GM19328 (cell line): ENCODE measurements at regions not wholly inside any gene's neighbourhood (a gene's known extent, or its start where the extent isn't known, plus 50 kb on each side); places are given as distances from the start of the nearest gene placed in this dataset.

Source experiments
- ATAC-seq: cut with Tn5 transposase; IDR thresholded peaks from one replicate; pipeline ENCODE4 v1.9.1; 2021; ENCODE audit warnings: mild to moderate bottlenecking, moderate library complexity; ENCODE audit not compliant: unreplicated experiment

DNA sequence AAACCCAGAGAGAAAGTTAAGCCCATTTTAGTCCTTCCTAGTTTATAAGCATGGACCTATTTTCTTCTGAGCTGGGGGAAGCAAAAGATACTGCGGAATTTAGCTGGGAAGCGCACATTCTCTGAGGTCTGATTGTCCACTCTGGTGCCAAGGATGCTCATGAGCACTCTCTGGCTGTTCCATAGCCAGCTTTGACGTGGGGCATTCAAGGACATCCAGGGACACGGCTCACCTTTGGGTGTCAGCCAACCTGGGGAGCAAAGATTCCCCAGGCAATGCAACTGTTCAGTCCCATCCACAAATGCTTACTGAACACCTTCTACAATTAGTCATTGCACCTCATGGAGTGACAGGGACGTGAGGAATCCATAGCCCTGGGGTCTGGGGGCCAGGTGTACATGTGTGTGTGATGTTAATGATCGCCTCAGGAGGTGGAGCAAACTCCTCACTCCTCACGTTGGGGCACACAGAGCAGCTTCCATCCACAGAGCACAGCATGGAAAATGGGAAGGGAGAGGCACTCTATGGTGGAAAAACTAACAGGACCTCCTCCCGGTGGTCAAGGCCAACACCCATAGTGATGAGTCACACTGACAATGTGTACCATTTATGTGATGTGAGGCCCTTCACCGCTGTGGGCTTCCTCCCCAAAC lies 67.5 kb upstream of the IGFBP3 start:
- no peak for ATAC-seq

DNA sequence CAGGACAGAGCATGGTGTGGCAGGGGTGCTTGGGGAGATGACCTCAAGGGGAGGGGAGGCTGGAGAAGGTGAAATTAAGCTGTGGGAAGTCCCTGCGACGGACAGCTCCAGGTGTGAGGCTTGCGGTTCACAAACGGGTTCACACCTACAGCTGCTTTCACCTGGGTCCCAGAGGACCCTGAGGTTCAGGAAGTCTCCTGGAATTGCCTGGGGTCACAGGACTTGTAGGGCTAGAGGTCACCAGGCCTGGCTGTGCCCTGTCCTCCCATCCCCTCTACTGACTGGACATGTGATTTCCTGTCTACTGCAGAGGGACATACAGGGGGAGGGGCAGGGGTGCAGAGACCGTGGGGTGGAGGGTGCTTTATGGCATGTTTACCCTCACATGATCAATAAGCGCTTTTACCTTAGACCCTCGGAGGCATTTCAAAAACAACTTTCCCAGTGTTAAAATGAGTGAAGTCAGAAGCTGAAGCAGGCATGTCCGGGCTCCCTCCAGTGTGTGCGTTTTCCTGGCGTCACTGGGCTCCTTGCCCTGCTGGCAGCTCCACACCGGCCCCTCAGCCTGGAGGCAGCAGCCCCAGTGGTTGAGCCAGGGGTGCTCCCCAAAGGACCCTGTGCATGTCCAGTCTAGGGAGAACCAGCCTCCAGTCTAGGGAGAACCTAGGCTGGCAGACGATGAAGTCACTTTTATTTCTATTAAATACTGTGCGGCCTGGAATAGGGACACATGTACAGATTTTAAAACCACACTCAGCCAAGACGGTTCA lies 66.6 kb upstream of the IGFBP3 start:
- no peak for ATAC-seq

DNA sequence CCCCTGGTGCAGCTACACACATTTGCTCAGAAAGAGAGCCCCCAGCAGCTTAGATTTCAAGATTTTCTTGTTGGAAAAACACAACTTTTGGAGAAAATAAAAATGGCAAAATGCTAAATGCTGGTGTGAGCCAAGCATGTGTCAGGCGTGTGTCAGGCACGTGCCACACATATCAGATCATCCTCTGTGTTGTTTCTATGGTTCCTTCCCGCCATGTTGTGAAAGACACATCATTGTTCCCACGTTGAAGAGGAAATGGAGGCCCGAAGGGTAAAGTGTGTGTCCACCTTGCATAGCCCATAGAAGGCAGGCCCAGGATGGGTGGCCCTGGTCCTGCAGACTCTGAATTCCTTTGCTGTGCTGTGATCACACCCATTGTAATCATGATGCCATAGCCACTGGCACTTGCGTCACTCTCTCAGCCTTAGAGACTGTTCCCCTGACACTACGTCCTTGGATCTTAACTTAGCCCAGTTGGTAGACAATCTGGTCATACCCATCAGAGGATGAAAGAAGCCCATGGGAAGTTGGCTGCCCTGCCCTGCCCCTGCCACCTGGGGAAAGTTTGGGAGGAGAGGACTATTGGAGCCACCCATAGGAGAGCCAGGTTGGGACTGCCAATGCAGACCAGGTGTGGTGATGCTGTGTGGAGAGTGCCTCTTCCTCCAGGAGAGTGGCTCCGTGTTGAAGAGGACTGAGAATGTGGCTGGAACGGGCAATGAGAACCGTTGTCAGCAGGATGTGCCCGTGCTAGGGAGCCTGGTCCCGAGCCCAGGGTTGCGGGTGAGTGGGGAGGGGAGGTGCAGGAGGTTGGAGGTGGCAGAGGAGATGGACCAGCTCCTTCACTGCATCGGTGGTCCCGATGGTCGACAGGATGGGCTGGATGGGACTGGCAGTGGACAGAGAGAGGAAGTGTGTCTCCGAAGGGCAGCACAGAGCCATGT lies 65.6 kb upstream of the IGFBP3 start:
- no peak for ATAC-seq

DNA sequence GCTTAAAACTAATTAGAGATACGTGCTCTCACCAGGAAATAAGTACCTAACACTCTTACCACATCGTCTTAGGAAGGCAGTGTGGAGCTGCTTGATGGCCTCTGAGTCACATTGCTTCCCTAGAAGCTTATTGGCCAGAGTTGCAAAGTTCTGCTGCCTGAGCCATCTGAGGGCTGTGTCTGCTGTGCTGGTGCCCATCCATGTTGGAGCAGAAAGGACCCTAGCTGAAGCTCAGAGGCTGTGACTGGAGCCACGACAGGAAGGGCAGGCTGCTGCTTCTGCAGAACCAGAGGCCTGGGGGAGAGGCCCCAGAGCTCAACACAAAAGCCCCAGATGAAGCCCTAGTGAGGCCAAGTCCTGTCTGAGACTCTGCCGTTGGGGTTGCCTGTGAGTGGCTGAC lies 64.8 kb upstream of the IGFBP3 start:
- ATAC-seq = no peak

DNA sequence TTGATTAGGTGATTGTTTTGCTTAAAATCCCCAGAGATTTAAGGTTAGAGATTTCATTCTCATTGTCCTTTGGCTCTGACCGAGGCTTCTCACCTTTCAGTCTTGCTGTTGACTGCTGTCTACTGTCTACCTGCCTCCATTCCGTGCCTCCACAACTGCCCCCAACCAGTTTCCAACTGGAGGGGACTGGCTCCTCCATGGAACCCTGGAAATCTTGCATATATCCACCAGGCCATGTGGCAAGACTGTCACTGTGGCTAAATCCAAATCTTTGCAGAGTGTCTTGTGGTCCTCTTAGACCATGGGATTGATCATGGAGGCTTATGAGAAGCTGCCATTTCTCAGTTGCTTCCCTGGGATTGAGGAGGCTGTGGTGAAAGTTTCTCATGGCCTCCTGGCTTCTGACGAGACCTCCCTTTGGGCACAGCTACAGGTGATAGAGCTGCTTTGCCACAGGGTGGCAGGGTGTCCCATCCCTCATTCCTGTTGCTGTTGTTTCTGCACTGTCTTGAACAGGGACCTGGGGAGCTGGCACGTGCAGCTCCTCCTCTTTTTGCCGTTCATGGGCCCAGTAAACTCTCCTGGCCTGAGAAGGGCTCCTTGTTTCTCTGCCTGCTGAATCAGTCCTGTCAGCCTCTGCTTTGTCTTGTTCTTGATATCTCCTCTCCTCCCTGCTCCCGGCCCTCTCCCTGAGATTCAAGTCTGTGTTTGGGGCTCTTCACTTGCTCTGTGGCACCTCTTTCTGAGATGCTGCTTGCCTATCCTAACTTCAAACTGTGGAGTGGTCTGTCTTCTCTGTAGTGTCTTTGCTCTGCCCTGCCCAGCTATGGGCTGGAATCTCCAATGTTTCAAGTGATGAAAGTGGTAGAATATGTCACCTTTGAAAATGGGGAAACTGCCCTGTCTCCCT lies 63.6 kb upstream of the IGFBP3 start:
- ATAC-seq = no peak

DNA sequence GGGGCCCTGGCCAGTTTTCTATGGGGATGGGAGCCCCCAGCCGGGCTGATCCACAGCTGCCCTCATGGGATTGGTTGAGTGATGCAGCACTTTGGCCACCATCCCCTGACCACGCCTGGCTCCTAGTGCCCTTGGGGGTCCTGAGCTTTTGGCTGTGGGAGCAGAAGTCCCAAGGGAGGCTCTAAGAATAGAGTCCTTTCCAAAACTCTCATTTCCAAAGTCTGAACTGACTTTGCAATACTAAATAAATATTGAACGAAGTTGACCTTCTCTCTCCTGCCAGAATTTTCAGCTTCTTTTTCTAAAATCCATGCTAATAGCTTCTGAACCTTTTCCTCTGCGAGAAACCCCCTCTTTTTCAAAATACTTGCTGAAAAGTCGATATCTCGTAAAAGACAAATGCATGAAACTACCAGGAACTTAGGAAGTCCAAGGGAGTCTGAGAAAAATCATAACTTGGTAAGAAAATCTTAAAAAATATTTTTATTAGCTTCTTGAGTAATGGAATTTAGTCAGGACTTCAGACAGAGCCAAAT lies 62.7 kb upstream of the IGFBP3 start:
- ATAC-seq = no peak

DNA sequence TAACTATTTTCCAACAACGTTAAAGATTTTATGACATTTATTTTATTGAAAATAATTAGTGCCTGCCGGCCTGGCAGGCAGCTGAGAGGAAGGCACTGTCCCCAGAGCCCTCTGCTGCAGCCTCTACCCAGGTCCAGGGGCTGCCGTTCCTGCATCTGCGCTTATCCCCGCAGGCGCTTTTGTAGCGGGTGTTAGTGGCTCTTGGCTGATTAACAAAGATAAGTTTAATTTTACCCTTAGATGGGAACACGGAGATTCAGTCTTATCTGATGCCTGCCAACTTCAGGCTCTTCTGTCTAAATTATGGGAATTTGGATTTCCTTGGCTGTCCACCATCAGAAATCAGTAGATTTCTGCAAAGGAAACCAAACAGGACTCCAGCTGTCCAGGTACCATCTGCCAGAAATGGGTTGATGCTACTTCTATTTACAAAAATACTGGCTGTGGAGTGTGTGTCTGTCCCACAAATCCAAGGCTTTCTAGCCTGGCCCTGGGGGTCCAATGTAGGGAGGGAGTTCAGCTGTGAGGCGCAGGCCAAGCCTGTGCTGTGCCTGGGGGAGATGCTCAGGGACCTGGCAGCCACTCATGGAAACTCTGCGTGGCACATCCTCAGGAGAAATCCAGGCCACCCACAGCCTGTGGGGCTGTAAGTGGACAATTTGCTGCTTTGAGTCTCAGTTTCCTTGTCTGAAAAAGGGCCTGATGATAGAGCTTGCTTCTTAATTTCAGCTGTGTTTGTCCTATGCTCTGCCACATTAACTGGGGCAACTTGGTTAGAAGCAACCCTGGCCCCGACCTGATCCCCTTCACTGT lies 62.0 kb upstream of the IGFBP3 start:
- no peak for ATAC-seq

DNA sequence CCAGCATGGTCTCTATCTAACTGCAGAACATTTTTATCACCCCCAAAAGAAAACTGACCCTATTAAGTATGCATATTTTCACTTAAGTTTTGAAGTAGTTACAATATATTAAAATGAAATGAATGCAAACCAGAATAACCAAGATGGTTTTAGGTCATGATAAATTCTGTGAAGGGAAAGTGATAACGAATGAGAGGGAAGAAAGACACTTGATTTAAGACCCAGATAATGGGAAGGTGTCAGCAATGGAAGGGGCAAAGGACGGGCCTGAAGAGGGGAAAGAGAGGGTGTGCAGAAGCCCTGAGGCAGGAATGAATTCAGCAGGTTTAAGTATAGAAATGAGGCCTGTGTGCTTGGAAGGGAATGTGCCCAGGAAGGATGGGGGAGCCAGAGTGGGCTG lies 61.1 kb upstream of the IGFBP3 start:
- ATAC-seq = no peak

DNA sequence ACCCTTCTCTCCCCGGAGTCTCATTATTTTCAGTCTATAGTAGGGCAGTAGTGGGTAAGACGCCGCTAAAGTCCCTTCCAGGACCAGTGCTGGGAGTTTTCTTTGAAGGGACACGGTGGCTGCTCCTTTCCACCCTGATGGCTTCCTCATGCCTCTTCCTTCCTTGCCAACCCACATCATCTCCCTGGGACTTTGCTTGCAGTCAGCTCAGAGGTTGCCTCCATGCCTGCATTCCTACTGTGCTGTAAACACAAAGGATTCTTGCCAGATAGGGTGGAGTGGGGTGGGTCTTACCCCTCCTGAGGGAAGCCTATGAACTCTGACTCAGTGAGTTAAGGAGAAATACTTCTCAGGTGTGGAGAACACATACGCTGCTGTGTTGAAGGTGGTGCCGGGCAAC lies 59.9 kb upstream of the IGFBP3 start:
- ATAC-seq = no peak

DNA sequence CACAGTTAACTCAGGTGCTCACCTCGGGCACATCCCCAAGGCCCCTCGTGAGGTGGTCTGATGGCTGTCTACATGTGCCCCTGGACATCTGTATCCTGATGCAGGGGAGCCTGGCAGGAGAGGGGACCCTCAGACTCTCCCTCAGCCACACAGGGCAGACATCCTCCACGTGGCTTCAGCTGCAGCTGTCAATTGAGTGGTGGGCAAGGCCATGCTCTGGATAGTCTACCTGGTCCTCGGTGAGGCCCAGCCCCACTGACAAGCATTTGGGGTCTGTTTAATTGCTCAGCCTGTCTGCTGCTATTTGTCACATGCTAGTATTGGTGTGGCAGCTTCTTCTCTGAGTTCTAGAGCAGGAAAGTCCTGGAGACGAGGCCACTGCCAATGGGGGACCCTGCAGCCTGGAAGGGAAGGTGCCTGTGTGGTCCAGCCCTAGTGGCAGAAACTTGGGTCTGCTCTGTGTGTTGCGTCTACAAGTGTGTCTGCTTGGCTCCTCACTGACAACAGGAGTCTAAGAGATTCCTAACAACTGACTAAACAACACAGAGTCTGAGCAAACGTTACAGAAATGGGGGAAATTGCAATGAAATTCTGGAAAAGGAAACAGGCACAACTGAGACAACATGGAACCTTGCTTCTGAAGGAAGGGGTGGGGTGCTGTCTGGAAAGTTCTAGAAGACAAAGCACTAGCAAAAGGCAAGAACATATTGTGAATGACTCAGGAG lies 59.3 kb upstream of the IGFBP3 start:
- no peak for ATAC-seq

DNA sequence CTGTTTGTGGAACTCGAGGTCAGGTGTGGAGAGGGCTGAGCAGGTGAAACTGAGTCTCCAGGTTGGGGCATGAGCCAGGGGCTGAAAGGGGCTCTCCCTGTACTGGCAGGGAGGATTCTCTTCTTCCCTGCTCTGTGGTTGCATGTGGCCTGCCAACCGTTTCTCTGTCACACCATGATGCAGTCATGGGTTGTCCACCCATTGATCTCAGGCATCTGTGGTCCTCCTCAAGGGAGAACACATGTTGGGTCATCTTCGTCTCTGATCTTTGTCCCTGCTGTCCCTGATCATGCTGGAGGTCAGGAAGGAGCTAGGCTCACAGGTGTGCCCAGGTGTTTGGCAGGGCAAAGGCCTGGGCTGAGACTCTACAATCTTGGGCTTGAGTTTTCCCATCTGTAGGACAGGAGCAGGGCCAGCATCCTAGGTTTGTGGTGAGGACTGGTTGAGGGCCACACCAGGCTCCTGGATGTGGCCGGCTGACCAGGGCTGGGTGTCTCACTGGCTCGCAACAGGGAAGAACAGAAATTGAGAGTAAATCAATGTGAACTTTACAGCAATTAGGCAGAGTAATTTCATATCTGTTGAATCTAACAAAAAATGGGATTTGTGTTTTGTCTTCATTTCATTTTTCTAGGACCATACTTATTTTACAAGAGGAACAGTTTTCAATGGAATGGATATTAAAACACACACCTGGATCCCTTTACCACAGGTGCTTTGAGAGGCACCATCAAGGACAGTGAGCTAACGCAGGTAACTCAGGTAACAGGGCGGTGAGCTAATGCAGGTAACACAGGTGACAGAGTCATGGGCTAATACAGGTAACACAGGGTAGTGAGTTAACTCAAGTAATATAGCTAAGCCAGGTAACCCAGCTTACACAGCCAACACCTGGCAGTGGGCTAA lies 58.5 kb upstream of the IGFBP3 start:
- no peak for ATAC-seq

DNA sequence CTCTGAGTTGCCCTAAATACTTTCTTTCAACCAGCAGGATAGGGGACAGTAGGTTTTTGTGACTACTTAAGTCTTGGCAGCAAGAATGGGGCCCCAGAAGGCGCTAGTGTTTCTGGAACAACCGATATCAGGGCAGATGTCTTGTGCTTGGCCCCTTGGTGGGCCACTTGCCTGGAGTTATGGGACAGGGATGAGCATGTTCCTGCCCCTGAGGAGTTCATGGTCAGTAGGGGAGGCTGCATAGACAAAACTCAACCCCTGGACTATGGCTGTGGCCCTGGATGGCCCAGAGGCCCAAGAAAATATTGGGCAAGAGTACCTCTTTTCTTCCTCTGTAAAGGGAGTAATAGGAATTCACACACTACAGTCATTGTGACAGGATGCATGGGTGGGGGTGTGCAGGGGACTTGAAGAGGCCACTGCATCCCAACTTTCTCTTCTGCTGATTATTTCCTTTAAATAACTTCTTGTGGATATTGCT lies 57.7 kb upstream of the IGFBP3 start:
- no peak for ATAC-seq

DNA sequence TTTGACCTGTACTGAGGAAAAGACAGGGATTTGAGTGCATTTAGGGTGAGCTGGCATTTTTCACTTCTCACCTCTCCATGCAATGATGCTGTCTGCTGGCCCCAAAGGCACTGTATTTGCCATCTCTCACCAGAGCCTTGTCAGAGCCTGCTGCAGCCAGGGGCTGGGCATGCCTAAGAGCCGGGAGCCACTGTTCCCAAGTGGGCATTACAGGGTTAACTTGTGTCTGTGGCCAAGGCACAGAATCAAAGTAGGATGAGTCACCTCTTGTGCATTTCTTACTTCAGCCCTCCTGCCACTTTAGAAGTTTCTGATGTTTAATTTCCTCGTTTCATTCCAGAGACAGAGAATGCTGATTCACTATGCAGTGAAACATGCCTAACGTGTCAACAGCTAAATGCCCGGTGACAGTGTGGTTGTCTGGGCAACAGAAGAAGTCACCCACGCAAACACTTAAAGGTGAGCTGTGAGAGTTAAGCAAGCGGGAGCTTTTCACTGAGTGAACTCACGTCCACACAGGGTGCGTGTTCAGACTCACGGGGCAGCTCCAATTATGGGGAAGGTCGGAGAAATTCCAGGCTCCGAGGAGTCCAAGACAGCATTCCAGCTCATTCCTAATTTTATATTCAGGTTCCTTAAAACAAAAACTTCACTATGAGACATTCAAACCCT lies 57.1 kb upstream of the IGFBP3 start:
- no peak for ATAC-seq

DNA sequence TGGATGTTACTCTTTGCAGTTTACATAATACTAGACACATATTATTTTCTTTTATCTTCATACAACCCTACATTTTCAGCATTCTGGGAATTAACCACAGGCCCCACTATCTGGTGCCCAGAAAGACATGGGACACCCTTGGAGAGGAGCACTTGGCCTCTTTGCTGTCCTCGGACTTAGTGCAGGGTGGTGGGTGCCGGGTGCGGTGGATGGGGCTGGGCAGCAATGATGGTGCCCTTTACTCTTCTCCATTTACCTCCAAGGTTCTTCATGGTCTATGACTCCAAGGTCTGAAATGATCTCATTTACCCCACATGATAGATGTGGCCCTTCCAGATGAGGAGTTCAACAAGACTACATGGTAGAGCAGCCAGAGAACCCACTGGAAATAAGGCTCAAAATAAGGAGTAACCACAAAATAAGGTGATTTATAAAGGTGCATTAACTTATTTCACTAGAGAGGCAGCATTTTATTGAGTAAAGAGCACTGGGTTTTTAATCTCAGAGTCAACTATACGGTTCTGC lies 56.2 kb upstream of the IGFBP3 start:
- no peak for ATAC-seq

DNA sequence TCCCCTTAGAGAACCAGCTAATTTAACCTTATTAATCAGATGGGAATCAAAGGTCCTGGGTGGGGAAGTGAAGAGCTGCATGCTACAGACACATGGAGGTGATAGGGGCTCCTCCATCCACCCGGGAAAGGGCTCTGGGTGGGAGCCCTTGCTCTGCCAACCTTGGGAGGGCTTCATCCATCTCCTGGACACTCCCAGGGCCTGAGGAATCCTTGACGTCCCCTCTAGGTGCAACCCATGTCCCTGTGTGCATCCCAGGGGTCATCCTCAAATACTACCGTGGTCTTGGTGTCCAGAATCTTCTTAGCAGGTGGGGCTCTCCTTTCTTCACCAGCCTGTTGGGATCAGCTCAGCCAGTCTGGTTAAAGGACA lies 55.4 kb upstream of the IGFBP3 start:
- no peak for ATAC-seq

DNA sequence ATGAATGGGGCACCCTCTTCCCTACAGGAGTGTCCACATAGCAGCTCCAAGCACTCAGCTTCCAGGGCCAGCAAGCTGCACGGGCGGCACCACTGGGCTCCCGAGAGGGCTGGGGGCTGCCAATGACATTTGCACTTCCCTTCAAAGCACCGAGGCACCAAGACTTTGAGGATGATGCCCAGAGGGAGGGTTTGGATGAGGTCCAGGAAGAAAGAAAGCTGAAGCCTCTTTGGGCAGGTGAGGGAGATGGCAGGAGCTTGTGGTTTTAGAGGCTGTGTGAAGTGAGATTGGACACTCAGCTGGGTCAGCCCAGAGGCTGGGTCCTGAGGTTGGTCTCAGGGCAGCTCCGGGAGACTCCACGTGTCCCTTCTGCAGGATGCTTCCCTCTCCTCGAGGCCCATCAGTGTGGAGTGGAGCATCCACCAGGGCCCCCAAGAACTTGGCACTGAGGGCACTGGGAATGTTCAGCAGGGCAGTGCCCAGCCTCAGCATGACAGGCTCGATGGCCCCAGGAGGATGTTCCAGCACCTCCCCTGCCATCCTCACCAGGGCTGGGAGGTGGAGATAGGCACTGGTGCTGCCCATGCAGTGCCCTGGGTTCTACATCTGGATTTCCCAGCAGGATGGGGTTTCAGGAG lies 54.9 kb upstream of the IGFBP3 start:
- ATAC-seq = no peak
